ENCODE measurements at regions not wholly inside any gene's neighbourhood (a gene's known extent, or its start where the extent isn't known, plus 50 kb on each side); places are given as distances from the start of the nearest gene placed in this dataset.

DNA sequence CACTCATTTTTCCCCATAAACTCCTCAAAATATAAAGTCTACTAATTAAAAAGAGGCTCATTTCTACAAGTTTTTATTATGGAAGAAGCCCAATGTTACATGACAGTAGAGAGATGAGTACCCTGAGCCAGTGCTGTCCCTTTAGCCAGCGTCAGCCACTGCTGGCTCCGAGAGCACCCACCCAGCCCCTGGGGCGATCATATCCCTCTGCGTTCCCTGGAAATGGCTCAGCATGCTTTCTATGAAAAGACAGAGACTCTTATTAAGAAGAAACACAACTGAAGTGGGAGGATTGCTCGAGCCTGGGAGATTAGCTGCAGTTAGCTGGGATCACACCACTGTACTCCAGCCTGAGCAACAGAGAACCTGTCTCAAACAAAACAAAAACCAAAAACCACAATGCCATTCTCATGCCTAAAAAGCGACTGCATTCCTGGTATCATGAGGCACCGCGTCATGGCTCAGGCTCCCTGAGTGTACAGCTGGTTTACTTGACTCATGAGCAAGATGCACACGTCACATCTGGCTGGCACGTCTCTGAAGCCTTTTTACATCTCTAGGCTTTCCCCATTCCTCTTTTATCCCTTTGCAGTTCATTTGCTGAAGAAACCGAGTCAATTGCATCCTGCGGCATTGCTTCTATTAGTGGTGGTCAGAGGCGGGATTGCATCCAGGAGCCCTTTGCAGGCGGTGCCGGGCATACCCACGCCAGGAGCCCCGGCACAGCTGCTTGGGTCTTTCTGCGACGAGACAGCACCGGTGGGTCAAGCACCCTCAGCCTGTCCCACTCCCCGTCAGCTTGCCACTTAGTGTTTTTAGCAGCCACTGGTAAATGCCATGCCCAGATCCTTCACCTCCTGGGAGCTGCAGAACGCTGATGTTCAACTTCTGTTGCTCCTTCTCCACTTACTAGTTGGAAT, 119.9 kb downstream of the CTTN start:
- Histone ChIP-seq H3K4me3 (ENCODE audit: low read length in 2 of 2) (no peak overlapping the region), H3K4me1 (ENCODE audit: insufficient read depth, low read length) (no peaks in the 10 kb centered on the region), H3K36me3 (ENCODE audit: insufficient read depth, low read length) (no peaks in the 10 kb centered on the region), H3K27me3 (ENCODE audit: insufficient read depth, low read length) (no peaks in the 10 kb centered on the region), H3K9me3 (ENCODE audit: control insufficient read depth in 1 of 2, low read length in 2 of 2) (peaks cover 0 to under 1% of the 10 kb centered on the region in 2 donors), H3K27ac (ENCODE audit: low read depth, low read length) (no peak overlapping the region)
- H3K9me3 Mint-ChIP-seq: peaks cover 0 to 15% (median 7%) of the 10 kb centered on the region in 8 donors
- CTCF ChIA-PET (ENCODE audit: partially characterized antibody): no interaction called here
- intact Hi-C loops (cut with micrococcal nuclease): no loop called here
- POLR2A ChIA-PET (ENCODE audit: partially characterized antibody): no interaction called here
- H3K27ac Mint-ChIP-seq: no peak overlapping the region
- H3K4me1 Mint-ChIP-seq: no peaks in the 10 kb centered on the region
- H3K4me3 Mint-ChIP-seq: no peak overlapping the region
- no peaks in the 10 kb centered on the region for H3K36me3 Mint-ChIP-seq
- DNase-seq: no peak
- H3K27me3 Mint-ChIP-seq: peaks cover 20 to 25% of the 10 kb centered on the region in 2 donors

DNA sequence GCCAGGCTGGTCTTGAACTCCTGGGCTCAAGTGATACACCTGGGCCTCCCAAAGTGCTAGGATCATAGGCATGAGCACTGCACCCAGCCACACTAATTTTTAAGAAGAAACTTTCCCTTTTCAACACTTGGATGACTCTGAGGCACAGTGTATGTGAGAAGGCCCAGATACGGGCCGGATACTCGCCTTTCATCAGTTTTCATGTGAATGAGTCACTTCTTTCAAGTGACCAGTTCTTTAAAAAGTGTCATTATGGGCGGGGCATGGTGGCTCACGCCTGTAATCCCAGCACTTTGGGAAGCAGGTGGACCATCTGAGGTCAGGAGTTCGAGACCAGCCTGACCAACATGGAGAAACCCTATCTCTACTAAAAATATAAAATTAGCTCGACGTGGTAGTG, 120.8 kb downstream of the CTTN start:
- no peak for DNase-seq
- Histone ChIP-seq H3K36me3 (ENCODE audit: insufficient read depth, low read length) (no peaks in the 10 kb centered on the region), H3K27me3 (ENCODE audit: insufficient read depth, low read length) (no peaks in the 10 kb centered on the region), H3K9me3 (ENCODE audit: control insufficient read depth in 1 of 2, low read length in 2 of 2) (no peaks in the 10 kb centered on the region), H3K4me1 (ENCODE audit: insufficient read depth, low read length) (no peaks in the 10 kb centered on the region), H3K4me3 (ENCODE audit: low read length in 2 of 2) (no peak overlapping the region), H3K27ac (ENCODE audit: low read depth, low read length) (no peak overlapping the region)
- intact Hi-C loops (cut with micrococcal nuclease): no loop called here
- peaks cover 0 to 6% (median 1%) of the 10 kb centered on the region in 8 donors for H3K9me3 Mint-ChIP-seq
- H3K4me3 Mint-ChIP-seq: no peak overlapping the region
- H3K36me3 Mint-ChIP-seq: no peaks in the 10 kb centered on the region
- H3K27me3 Mint-ChIP-seq: peaks cover 19 to 27% of the 10 kb centered on the region in 2 donors
- ChIA-PET CTCF (ENCODE audit: partially characterized antibody) (no interaction called here), POLR2A (ENCODE audit: partially characterized antibody) (no interaction called here)
- no peak overlapping the region for H3K27ac Mint-ChIP-seq
- H3K4me1 Mint-ChIP-seq: no peaks in the 10 kb centered on the region

DNA sequence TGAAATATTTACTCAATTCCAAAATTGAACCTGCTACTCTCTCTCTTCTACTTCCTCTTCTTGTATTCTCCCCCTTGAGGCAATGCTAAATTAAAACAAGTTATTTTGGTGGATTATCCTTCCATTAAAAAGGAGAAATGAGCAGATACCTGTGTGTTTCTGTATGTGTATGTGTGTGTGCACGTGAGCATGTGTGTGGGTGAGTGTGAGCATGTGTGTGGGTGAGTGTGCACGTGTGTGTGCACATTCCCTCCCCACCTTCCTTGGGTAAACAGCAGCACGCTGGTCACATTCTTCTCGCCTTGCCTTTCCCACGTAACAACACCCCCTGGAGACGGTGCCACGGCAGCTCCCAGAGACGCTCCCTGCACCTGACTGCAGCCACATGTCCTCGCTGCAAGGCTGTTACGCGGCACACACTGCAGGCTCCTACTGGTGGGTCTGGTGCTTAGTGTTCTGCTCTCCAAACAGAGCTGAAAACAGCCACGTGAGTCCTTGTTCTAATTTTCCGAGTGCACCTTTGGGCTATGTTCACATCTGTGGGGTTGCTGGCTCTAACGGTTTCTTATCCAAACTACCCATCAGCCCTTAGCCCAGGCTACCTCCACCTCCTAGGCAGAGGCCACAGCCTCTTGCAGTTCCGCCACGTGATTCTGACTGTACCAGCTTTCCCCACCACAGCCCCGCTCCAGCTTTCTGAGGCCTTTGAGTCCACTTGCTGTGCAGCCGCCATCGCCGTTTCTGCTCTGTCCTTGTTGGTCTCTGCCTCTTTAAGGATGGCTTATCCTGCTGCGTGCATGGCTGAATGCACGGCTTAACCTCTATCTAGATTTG, 123.4 kb downstream of the CTTN start:
- Histone ChIP-seq H3K27ac (ENCODE audit: low read depth, low read length) (no peak overlapping the region), H3K9me3 (ENCODE audit: control insufficient read depth in 1 of 2, low read length in 2 of 2) (no peaks in the 10 kb centered on the region), H3K4me1 (ENCODE audit: insufficient read depth, low read length) (no peaks in the 10 kb centered on the region), H3K36me3 (ENCODE audit: insufficient read depth, low read length) (no peaks in the 10 kb centered on the region), H3K4me3 (ENCODE audit: low read length in 2 of 2) (no peak overlapping the region), H3K27me3 (ENCODE audit: insufficient read depth, low read length) (no peaks in the 10 kb centered on the region)
- ChIA-PET POLR2A (ENCODE audit: partially characterized antibody) (no interaction called here), CTCF (ENCODE audit: partially characterized antibody) (no interaction called here)
- H3K4me1 Mint-ChIP-seq: no peaks in the 10 kb centered on the region
- no peak for DNase-seq
- H3K27me3 Mint-ChIP-seq: peaks cover 15 to 28% of the 10 kb centered on the region in 2 donors
- no peaks in the 10 kb centered on the region for H3K36me3 Mint-ChIP-seq
- H3K9me3 Mint-ChIP-seq: no peaks in the 10 kb centered on the region
- intact Hi-C loops (cut with micrococcal nuclease): no loop called here
- no peak overlapping the region for H3K4me3 Mint-ChIP-seq
- H3K27ac Mint-ChIP-seq: no peak overlapping the region

DNA sequence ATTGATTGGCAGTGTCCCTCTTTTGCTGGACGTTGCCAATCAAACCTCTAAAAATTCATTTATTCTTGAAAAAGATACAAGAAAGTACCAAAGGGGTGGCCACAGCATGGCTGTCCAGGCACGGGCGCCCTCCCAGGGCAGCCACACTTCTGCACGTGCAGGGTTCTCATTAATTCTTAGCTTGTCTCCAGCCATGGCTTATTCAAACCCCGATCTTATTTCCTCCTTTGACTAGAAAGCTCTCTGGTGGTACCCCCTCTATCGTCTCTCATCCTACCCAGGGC, 123.9 kb downstream of the CTTN start:
- peaks cover 15 to 28% of the 10 kb centered on the region in 2 donors for H3K27me3 Mint-ChIP-seq
- no peaks in the 10 kb centered on the region for H3K9me3 Mint-ChIP-seq
- no peak overlapping the region for H3K27ac Mint-ChIP-seq

DNA sequence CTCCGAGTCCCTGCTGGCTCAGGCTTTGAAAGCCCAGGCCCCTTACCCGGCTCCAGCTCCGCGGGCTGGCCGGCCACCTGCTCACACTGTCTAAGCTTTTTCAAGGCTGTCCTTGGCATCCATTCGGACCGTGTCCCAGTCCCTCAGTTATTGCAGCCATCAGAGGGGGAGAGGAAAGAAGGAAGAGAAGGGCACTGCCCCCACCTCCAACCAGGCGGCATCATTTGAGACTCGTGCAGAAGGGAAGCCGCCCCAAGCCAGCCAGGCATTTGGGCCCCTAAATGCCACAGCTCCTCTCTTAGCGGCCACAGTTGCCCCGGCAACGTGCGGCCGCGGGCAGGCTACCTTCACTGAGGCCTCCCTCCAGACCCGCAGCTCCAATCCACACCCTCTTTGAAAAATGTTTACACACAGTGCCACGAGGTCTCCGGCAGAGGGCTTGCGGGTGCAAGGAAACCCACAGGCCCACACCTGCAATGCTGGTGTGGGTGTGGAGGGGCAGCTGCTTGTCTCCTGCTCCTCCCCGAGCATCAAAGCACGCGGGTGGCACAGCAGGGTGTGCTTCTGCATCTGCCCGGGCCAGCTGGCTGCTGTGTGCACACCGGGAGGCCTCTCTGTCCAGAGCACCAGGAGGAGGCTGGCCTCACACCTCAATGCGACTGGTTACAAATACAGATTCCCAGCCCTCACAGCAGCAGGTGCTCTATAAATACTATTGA, 124.4 kb downstream of the CTTN start:
- Histone ChIP-seq H3K4me3 (ENCODE audit: low read length in 2 of 2) (no peak overlapping the region), H3K36me3 (ENCODE audit: insufficient read depth, low read length) (no peaks in the 10 kb centered on the region), H3K27me3 (ENCODE audit: insufficient read depth, low read length) (no peaks in the 10 kb centered on the region), H3K9me3 (ENCODE audit: control insufficient read depth in 1 of 2, low read length in 2 of 2) (no peaks in the 10 kb centered on the region), H3K27ac (ENCODE audit: low read depth, low read length) (no peak overlapping the region), H3K4me1 (ENCODE audit: insufficient read depth, low read length) (no peaks in the 10 kb centered on the region)
- Mint-ChIP-seq H3K4me3 (peak overlapping the region in 1 of 8 donors; percentile 15), H3K9me3 (no peaks in the 10 kb centered on the region), H3K27me3 (peaks cover 15 to 28% of the 10 kb centered on the region in 2 donors), H3K4me1 (no peaks in the 10 kb centered on the region), H3K27ac (peak overlapping the region in 1 of 7 donors; percentile 32), H3K36me3 (no peaks in the 10 kb centered on the region)
- intact Hi-C loops (cut with micrococcal nuclease): no loop called here
- ChIA-PET CTCF (ENCODE audit: partially characterized antibody) (no interaction called here), POLR2A (ENCODE audit: partially characterized antibody) (no interaction called here)
- DNase-seq: no peak

More for the DNA sequence above, 123.9 kb downstream of the CTTN start:
- CTCF ChIA-PET (ENCODE audit: partially characterized antibody): no interaction called here
- Histone ChIP-seq H3K27me3 (ENCODE audit: insufficient read depth, low read length) (no peaks in the 10 kb centered on the region), H3K4me1 (ENCODE audit: insufficient read depth, low read length) (no peaks in the 10 kb centered on the region), H3K4me3 (ENCODE audit: low read length in 2 of 2) (no peak overlapping the region), H3K36me3 (ENCODE audit: insufficient read depth, low read length) (no peaks in the 10 kb centered on the region), H3K27ac (ENCODE audit: low read depth, low read length) (no peak overlapping the region), H3K9me3 (ENCODE audit: control insufficient read depth in 1 of 2, low read length in 2 of 2) (no peaks in the 10 kb centered on the region)
- Mint-ChIP-seq H3K4me3 (no peak overlapping the region), H3K36me3 (no peaks in the 10 kb centered on the region), H3K4me1 (no peaks in the 10 kb centered on the region)
- POLR2A ChIA-PET (ENCODE audit: partially characterized antibody): no interaction called here
- no peak for DNase-seq
- intact Hi-C loops (cut with micrococcal nuclease): no loop called here

DNA sequence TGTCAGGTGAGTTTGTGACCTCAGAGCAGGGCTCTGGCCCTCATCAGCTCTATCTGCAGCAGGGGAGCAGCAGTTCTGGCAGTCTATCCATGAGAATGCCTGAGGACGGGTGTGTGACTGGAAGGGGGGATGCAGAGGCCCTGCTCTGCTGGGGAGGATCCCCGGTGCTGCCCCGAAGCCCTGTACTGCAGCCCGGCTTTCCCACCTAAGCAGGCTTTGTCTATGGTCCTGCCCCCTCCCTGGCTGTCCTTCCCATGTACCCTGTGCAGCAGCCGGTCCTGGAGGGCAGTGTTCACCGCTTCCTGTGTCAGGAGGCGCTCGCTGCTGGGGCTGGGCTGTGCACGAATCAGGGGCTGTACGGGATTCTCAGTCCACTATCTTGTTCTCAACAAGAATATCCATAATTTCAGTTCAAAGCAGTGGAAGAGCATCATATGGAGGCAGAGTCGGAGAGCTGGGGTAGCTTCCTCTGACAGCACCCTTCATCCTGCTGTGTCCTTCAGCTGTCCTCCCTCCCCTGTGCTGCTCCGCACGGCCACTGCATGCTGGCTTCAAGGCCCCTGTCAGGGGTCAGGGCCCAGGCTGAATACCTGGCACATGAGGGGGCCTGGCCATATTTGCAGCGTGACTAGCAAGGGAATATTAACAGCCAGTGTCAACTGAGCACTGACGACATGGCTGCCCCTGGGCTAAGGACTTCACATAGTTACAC, 125.2 kb downstream of the CTTN start:
- H3K27me3 ChIP-seq (ENCODE audit: insufficient read depth, low read length): no peaks in the 10 kb centered on the region
- H3K36me3 Mint-ChIP-seq: no peaks in the 10 kb centered on the region

More for the DNA sequence above, 125.2 kb downstream of the CTTN start:
- H3K27me3 Mint-ChIP-seq: peaks cover 15 to 28% of the 10 kb centered on the region in 2 donors
- H3K4me3 Mint-ChIP-seq: no peak overlapping the region
- intact Hi-C loops (cut with micrococcal nuclease): no loop called here
- no peaks in the 10 kb centered on the region for H3K4me1 ChIP-seq (ENCODE audit: insufficient read depth, low read length)
- no peaks in the 10 kb centered on the region for H3K4me1 Mint-ChIP-seq
- H3K4me3 ChIP-seq (ENCODE audit: low read length in 2 of 2): no peak overlapping the region
- no peaks in the 10 kb centered on the region for H3K36me3 ChIP-seq (ENCODE audit: insufficient read depth, low read length)
- H3K9me3 Mint-ChIP-seq: no peaks in the 10 kb centered on the region
- H3K27ac ChIP-seq (ENCODE audit: low read depth, low read length): no peak overlapping the region
- no peak for DNase-seq
- H3K9me3 ChIP-seq (ENCODE audit: control insufficient read depth in 1 of 2, low read length in 2 of 2): no peaks in the 10 kb centered on the region
- POLR2A ChIA-PET (ENCODE audit: partially characterized antibody): no interaction called here
- no peak overlapping the region for H3K27ac Mint-ChIP-seq
- CTCF ChIA-PET (ENCODE audit: partially characterized antibody): no interaction called here

Measured in CD4-positive, alpha-beta memory T cell (primary cell).